Muscle of arm (tissue), 1 donor: ENCODE measurements at regions not wholly inside any gene's neighbourhood (a gene's known extent, or its start where the extent isn't known, plus 50 kb on each side); places are given as distances from the start of the nearest gene placed in this dataset.

Source experiments
- DNase-seq: peaks from one replicate; pipeline ENCODE4 v3.0.0-alpha.2; 2013

DNA sequence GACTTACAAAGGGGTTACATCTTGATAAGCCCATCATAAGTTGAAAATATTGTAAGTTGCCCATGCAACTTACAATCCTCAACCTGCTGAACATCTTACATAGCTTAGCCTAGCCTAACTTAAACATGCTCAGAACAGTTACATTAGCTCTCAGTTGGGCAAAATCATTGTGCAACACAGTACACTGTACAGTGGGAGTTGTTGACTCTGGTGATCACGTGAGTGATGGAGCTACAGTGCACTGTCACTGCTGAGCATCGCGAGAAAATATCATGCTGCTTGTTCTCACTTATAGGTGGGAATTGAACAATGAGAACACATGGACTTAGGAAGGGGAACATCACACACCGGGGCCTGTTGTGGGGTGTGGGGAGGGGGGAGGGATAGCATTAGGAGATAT lies 214.9 kb upstream of the ZMIZ1 start:
- no peak for DNase-seq

DNA sequence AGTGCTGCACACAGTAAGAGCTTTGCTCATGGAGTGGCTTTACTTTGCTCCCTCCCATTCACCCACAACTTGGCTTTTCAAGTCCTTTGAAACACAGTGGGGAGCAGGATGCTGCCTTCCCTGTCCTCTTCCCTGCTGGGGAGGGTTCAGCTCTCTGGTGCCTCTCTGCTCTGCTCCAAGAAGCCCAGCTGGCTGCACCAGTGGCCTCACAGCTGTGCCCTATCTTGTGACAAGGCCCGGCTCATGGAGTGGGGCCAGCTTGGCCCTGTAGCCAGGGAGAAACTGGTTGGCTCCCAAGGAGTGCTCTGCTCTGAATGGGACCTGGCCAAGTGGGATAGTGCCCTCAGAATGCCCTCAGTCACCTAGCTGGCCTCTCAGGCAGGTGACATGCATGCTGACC lies 212.3 kb upstream of the ZMIZ1 start:
- peak; percentile 37 for DNase-seq

DNA sequence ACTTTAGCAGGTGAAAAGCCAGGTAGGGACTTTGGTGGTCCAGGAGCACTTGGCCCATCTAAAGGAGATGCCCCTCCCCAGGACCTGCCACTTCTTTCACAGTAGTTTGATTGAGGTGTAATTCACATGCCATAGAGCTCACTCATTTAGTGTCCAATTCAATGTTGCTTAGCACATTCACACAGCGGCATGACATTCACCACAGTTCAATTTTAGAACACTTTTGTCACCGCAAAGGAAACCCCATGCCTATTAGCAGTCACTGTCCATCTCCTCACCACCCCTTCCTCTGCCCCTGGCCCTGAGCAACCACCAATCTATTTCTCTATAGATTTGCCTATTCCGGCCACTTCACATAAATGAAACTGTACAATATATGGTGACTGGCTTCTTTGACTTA lies 211.6 kb upstream of the ZMIZ1 start:
- DNase-seq = no peak

DNA sequence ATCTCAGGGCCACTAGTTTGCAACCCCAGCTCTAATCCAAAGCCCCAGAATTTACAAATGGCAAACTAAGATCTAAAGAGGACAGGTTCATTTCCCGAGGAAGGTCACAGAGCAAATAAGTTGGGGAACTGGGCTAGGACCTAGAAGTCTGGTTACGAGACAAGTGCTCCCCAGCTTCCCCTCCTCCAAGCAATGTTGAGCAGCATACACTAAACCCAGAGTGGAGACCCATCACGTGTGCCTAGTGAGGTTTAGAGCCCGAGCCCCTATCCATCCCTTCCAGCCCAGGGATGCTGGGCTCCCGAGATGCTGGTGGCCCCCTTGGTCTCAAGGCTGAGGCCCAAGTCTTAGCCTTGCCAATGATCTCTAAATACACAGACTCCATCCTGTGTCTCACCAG lies 209.5 kb upstream of the ZMIZ1 start:
- DNase-seq = no peak

DNA sequence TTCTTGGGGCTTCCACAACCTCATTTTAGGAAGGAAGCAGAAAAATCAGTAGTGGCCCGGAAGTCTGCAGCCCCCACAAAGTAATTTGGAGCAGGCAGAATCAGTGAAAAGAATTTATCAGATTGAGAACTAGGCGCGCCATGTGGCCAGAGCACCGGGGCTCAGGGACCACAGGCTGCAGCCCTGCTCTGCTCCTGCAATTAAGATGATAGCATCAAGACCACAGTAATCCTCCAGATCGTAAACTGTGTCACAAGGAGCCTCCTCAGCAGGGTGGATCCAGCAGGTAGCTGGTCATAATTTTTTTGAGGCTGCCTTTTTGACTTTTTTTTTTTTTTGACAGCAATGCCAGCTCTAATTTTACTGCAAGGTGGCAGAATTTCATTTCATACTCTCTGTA lies 209.0 kb upstream of the ZMIZ1 start:
- no peak for DNase-seq

DNA sequence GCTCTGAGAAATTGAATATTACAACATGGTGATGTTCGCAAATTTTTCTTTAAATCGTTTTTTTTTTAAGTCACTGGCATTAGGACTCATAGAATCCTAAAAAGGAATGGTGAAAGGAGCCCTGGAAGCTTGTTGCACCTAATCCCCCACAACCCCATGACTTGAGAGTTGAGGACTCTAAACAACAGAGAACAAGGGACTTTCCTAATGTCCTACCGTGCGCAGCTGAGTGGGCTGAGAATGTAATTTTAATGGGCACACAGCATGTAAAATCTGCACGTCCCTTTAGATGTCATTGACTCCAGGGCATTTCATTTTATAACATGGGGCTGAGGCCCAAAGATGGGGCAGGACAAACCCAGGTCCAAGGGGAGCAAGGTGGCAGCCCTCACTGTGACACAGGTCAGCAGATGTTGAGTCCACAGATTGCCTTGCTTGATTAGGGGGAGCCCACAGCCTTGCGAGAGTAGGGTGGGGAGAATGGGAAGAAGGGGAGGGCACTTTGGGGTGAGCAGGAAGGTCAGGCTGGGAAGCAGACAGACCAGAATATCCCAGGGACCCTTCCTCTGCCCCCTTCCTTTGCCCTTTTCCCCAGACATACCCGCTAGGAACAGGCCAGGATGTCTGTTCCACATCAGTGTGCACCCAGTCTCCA lies 208.4 kb upstream of the ZMIZ1 start:
- DNase-seq = no peak

DNA sequence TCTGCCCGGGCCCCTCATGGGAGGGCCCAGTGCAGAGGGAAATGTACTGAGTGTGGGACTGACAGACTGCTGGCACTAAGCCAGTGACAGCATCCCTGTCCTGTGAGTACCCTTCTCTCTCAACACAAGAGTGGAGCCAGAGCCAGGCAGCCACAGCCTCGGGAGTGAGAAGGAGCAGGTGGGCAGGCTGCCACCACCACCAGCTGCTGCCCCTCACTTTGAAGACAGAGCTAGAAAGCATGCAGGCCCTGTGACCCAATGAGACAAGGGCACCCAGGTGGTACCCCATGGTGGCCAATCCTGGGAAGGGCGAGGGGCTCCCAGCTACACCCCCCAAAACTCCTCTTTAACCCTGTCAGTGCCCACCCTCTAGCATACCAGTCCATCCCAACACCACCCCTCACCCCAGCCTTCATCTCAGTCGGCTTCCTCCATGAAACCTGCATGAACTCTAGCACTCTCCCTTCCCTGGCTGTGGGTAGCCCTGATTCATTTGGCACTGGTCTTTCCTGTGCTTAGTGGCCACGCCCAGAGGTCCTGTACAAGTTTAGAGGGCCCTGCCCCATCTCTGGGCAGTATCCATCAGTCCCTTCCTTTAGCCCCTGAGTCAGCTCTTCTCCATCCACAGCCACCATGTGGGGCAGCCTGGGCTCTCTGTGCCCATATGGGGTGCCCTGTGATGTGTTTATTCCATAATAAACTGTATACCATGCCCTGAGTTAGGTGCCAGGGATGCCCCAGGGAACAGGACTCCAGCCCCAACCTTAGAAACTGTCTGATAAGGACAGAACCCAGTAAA lies 207.0 kb upstream of the ZMIZ1 start:
- DNase-seq = no peak

DNA sequence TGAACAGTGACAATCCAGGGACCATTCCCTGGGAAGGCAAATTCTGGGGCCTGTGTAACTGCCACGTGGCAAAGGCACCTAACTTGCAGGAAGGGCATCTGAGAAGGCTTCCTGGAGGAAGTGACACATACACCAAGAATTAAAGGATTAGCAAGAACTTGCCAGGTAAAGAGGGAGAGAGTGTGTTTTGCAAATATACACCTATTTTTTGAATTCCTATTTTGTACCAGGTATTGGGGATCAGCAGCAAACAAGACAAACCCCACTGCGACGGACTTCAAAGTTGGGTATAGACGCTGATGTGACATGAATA lies 206.5 kb upstream of the ZMIZ1 start:
- DNase-seq = no peak

DNA sequence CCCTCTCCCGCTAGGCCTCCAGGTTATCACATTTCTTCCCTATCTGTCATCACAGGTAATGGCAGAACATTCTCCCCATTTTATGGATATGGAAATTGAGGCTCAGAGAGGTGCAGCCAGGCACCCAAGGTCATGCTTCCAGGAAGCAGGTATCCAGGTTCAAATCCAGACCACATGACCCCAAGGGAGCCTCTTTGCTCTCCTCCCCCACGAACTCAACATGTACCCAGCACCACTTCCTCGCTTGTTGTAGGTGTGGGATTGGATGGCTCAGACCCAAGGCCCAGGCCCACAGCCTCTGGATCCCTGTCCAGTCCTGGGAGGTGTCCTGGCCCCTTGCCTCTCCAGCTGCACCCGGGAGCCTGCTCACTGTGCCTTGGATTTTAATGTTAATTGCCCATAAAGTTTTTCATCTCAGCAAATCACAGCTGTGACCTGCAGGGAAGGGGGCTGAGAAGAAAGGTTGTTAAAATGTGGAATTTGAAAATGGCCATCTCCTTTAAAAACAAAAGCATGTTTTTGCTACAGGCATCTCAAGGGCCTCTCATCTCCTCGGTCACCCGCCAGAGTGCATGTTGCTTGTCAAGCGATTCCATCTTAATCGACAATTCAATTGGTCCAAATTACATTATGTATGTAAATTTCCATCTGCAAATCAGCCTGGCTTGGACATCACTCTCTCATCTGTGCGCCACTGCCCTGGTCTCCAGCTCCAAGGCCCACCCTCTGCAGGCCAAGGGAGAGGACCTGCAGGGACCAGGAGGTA lies 205.4 kb upstream of the ZMIZ1 start:
- DNase-seq = no peak

DNA sequence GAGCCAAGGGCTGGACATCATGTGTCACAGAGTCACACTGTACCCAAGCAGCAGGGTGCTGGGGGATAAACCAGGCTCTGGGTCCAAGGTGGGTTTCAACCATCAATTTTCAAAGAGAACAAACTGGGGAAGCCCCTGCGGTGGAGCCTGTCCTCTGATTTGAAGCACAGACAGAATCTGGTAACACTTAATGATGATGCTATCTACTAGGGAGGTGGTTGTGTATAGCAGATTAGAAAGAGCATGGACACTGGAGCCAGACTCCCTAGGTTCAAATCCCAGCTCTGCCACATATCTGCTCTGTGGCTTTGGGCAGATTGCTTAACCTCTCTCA lies 204.9 kb upstream of the ZMIZ1 start:
- DNase-seq = no peak

DNA sequence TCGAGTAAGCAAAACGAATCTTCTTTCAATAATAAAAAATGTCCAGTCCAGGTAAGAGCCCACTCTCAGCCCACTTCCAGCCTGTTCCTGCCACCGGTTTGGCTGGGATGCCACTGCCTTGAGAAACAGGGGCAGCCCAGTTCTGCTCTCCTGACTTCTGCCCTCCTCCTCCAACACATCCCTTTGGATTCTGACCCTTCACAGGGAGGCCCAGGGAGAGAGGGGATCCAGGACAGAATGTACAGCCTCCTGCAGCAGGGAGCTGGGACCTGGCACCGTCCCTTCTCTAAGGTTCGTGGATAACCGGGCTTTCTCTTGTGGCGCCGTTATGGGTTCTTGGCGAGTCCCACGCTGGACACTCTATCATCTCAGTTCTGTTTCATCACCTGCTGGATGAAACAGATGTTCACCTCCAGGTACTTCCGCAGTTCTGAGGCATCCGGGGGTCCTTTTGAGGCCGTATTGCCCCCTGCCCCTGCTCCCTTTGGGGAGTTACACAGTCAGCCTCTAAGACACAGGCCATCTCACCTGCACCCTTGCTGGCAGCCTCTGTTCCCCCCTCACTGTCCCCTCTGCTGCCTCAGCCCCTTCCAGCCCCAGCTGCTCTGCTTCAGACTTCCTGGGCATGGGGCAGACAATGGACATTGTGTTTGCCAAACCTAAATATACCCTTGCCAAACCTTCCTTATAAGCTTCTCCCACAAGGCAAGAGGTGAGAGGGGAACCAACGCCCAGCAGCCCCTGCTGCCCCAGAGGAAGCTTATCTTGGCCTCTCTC lies 203.8 kb upstream of the ZMIZ1 start:
- no peak for DNase-seq

DNA sequence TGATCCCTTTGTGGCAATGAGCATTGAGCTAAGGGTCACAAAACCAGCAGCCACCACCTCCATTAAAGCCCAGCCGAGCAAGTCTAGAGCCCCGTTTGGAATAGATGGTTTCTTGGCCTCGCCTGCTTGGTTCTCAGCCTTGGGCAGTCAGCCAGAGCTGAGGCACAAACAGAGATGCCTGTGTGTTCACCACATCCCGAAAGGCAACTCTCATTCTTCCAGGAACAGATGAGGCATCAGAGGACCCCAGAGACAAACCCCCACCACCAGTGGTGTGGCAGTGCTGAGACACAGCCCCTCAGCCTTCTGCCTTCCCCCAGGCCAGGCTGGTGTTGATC lies 203.3 kb upstream of the ZMIZ1 start:
- DNase-seq = no peak

DNA sequence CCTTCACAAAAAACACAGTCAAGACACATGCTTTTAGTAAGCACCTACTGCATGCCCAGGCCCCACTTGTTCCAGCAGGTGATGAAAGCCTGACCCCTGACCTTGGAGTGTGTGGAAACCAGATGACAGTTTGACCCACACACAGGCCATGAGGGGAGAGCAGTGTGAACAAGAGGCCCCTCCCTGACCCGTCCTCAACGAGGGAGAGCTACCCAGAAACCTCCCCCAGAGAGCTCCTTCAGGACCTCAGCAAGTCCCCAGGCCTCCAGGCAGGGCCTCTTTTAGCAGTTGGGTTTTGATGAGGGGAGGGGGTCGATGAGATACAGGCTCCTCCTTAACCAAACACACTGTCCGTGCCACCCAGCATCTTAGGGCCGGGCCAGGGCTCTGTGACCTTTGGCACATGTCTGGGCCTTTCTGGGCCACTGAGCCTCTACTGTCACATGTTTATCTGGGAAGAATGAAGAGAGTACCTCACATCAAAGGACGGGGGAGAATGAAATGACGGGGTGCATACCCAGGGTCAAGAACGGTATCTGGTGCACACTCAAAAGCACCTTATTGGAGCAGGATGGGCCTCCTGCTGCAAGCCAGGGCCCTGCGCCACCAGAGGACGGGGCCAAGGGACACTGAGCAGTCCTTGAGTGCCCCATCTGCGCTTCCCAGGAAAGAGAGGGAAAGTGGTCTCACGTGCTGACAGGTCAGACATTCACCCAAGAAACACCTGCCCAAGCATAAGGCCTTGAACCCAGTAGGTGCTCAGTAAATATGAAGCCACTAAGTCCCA lies 202.6 kb upstream of the ZMIZ1 start:
- DNase-seq = no peak

DNA sequence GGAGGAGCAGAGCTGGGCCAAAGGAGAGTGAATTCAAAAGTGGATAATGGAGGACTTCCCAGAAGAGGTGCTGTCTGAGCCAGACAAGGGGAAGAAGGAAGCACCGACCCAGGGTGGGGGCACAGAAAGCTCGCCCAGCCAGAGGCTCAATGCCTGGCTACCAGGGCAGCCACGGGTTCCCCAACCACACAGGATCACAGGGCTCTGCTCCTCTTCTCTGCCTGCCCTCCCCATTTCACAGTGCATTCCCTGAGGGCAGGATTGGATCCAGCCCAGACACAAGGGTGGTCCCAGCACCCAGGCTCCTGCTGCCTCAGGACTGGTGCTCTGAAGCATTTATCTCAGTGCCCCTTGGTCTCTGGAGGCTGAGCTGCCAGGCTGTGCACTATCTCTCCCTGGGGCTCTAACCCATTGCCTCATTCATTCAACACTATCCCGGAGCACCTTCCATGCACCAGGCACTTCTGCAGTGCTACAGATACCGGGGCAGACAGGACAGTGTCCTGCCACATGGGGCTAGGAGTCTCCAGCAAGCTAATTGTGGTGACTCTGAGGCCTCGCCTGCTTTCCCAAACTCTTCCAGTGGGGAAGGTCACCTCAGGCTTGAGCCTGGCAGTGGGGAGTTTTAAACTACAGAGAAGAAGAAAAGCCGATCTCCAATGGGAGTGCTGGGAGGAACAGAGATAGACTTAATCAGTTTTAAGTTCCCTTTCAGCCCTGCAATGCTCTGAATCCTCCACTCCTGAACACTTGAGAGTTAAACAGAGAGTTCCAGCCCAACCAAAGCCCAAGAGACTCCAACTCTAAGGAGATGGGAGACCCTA lies 201.8 kb upstream of the ZMIZ1 start:
- DNase-seq = no peak

DNA sequence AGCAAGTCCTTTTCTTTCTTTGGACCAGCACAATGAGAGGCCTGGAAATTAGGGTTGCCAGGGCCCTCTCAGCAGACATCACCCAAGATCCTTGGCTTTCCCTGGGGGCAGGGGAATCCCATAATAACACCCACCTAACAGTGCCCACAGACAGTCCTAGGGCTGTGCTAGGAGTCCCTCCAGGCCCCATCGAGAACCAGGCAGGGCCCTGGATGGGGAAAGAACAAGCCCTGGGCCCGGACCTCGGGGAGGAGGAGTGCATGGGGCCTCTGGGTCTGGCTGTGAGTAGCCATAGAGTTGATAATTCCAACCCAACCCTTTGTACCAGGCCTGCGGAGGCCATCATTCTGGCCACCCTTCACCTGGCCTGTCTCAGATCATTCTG lies 201.2 kb upstream of the ZMIZ1 start:
- DNase-seq = no peak

DNA sequence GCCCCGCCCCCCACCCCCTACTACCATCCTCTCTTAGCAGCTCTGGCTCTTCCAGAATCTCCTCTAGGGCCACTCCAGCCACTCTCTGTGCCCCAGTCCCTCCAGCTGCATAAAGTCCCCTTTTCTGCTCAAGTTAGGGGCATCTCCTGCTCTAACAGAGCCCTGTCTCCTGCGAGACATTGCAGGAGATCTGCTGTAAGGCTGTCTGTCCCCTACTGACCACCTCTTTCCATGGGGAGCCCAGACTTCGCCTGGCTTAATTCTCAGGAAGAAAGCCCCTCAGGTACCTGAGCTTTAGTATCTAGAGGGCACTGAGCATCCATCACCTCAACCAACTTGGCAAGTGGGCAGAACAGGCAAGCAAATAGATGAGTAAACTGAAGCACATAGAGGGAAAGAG lies 200.7 kb upstream of the ZMIZ1 start:
- no peak for DNase-seq

DNA sequence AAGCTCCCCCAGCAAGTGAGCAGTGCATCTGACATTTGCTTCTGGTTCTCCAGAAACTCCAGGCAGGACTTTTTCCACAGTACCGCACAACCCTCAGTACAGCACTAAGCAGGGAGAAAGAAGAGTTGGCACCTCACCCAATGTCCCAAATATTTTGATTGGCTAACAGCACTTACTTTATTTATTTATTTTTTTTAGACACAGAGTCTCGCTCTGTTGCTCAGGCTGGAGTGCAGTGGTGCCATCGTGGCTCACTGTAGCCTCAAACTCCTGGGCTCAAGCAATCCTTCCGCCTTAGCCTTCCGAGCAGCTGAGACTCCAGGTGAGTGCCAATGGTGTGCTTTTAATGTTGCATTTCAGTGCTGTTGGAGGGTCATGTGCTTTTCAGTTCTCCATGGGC lies 200.3 kb upstream of the ZMIZ1 start:
- no peak for DNase-seq

DNA sequence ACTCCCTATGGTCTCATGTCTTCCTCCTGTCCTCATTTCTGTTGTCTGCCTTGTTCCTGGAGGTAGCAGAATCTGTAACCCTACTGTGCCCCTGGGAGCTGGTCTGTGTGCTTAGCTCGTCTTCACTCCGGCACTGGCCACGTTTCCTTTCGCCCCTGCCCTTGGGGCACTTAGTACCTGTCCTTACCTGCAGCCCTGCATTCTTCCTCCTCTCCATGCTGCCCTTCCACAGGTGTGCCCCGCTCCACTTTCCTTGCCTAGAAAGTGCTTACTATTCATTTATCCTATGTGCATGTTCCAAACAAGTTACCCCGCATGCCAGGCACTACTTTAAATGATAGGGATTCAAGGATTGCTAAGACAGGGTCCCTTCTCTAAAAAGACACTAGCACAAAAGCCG lies 199.9 kb upstream of the ZMIZ1 start:
- no peak for DNase-seq

DNA sequence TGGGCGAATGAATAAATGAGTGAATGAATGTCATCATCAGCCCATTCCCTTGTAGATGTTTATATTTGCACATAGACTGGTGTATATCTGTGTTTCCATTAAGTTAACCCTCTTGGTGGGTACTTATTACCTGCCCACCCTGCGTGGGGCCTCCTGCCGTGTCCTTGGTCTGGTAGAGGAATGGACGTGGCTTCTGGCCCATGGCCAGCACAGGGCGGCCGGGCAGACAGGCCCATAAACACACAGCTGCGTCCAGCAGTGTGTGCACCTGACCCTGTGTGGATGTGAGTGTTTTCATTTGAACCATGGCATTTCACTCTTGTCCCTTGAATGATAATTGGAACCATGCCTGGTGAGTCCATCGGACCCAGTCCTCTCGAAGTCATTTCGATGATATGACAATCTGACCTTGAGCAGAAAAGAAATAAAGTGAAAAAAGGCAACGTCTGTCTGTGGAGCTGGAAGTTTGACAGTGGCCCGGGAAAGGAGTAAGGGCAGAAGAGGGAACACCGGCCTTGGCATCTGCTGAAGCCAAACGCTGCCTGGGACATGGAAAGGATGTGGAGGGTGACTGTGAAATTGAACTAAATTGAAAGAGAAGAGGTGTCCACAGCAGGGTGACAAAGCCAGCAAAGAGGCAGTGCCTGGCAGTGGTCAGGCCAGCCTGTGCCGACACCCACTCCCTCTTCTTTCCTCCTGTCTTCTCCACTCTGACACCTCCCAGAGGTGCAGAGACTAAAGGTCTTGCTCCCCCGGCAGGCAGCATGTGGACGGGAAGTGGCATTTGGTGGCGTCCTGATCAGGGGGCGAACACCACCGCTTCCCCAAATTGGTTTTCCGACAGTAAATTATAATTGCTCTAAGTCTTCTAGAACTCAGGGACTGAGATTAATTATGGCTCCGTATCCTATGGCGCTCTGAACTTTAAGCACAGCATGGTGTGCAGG lies 199.0 kb upstream of the ZMIZ1 start:
- no peak for DNase-seq

DNA sequence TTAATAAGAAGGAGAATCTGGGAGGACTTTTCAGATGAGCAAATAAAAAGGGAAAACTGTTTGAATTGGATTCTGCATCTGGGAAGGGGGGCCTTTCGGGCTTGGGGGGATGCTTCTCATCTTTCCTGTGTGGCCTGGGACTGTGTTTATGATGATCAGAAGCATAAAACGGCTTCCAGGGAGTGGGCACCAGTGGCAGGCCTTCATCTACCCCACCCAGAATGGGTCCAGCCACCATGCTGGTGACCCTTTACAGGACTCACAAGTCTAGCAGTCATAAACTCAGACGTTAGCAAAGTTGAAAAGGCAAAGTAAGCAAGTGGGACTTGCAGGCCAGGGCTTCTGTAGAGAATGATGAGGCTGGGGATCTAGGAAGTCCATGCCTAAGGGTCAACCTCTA lies 198.3 kb upstream of the ZMIZ1 start:
- no peak for DNase-seq
